ENCODE measurements at regions not wholly inside any gene's neighbourhood (a gene's known extent, or its start where the extent isn't known, plus 50 kb on each side); places are given as distances from the start of the nearest gene placed in this dataset.

DNA sequence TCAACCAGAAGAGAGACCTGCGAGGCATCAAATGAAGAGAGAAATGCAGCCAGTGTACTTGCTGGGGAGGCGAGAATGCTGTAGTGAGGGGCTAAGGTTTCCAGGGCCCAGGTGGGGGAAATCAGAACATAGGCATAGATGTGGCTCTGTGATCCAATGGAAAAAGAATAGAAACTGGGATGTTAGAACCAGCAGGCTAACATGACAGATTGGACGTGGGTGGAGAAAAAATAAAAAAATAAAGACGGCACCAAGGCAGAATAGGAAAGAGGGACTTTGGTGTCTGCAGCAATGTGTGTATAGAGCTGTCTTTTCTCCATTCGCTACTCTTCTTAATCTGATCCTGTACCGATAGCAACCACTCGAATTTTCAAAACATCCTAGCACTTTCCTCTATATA, 381.0 kb upstream of the NBEA start:
- DNase-seq (ENCODE audit: low spot score): no peak

DNA sequence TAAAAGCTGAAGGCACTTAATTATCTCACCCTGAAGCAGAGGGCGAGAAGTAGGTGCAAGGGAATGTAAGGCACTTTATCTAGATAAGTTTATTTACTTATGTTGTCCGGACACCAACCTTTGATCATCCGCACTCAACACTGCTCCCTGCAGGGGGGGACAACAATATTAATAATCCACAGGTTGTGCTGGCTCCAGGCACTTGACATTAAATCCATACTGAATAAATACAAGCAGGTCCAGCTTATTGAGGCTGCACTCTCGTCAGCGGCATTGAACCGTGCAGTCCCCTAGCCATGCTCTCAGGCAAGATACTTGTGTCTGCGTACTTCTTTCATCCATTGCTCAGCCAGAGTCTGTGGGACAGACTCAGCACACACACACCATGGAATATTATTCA, 374.5 kb upstream of the NBEA start:
- no peak for DNase-seq (ENCODE audit: low spot score)

DNA sequence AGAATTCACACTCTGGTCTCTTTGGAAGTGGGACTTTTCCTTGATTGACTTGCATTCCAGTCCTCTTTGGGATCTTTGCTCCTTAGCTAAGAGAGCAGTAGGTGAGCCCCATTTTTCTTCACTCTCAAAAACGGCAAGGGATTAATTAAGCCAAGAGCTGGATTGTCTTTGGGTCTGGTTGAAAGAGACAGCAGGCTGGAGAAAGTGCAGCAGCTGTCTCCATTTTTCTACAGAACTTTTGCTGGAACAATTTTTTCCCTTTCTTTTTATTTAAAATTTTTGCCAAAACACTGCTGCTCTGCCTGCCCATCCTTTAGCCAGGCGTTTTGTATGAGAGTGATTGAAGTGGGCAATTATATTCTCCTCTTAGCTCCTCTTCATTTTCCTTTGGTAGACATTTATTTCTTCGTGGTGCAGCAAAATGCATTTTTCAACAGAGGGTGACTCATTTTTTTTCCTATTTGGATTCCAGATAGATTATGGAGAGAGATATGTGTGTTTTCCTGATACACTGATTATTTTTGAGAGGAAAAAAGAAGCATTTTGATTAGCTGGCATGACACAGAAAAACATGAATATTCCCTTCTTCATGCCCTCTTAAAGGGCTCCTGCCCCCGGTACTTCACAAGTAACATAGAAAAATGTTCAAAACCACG, 371.2 kb upstream of the NBEA start:
- no peak for DNase-seq (ENCODE audit: low spot score)

DNA sequence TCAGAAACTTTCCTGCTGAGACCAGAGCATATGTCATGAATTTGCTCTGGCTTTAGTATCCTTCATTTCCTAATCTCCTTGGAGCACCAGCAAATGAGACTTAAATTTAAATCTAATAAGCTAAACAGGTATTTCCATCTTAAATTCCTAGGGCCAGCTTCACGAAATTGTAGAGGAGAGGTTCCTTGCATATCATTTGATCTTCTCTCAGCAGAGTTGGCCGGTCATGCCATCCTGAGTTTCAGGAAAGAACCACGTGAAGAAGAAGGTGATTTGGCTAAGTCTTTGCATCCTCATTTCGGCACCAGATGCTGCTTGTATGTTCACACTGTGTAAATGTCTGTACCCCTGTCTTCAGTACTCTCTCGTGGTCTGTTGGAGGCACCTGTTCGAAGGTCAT, 370.4 kb upstream of the NBEA start:
- no peak for DNase-seq (ENCODE audit: low spot score)

DNA sequence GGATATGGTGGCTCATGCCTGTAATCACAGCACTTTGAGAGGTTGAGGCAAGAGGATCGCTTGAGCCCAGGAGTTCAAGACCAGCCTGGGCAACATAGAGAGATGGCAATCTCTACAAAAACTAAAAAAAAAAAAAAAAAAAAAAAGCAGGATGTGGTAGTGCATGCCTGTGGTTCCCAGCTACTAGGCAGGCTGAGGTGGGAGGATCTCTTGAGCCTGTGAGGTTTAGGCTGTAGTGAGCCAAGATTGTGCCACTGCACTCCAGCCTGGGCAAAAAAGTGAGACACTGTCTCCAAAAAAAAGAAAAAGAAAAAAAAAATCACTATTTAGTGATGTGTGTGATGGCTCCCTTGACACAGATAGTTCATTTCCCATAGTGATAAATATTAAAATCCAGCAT, 365.0 kb upstream of the NBEA start:
- no peak for DNase-seq (ENCODE audit: low spot score)

DNA sequence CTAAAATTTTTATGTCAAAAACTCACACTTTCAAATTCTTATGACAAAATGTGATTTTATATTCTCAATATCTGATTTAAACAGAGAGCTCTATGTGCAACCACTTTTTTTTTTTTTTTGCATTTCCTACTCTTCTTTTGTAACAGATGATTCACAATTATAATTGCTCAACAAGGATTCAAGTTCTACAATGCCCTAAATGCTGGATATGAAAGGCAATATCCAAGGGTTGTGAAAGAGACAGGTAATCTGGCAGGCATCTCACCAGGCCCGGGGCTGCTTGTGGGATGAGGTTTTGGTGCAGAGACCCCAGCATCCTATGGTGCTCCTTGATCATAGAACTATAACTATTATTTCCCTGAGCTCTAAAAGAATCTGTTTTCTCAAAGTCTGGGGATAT, 363.6 kb upstream of the NBEA start:
- DNase-seq (ENCODE audit: low spot score): no peak

DNA sequence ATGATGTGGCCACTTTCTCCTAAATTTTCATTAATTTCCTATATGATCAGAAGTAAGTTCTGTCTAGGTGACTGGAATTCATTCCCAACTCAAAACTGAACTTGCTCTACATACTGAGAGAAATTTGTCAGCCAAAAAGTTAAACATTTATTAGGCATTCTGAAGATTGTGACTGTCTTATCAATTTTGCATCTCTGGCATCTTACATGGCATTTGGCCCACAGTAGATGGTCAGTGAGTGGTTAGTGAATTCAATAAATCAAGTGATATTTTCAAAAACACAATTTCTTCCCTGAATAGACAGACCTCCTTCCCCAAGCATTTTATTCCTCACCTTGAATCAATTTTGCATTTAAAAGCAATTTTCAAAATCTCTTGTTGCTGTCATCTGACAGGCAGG, 363.2 kb upstream of the NBEA start:
- DNase-seq (ENCODE audit: low spot score): no peak

DNA sequence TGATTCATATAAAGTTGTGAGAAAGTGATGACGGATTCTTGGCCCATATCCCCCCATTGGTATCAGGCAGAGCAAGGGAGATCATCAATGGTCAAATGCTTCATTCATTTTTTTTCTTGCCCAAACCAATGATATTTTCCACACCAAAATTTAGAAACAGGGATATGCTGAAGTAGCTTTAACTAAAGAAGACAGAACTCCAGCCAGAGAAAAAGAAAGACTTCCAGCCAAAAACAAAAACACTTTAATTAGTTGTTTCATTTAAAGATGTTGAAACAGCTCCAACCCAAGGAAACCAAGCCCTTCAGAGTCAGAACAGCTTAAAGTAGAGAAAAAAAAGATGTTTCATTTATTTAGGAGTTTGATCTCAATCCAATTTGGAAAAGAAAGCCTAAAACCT, 358.9 kb upstream of the NBEA start:
- DNase-seq (ENCODE audit: low spot score): no peak

DNA sequence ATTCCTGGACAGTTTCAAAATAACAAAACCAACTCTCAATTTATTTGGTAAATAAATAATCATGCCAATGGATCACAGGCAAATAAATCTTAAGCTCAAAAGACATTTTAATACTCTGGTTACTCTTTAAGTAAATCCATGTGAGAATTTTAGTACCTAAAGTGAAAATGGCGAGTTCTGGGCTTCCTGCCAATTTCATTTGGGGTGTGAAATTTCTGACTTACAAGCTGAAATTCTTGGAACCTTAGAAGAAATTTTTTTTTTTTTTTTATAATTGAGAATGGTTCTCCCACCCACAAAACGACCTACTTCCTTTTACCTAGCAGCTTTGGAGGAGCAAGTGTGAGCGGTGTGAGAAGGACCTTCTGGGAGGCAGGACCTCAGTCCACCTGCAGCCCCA, 354.5 kb upstream of the NBEA start:
- no peak for DNase-seq (ENCODE audit: low spot score)

DNA sequence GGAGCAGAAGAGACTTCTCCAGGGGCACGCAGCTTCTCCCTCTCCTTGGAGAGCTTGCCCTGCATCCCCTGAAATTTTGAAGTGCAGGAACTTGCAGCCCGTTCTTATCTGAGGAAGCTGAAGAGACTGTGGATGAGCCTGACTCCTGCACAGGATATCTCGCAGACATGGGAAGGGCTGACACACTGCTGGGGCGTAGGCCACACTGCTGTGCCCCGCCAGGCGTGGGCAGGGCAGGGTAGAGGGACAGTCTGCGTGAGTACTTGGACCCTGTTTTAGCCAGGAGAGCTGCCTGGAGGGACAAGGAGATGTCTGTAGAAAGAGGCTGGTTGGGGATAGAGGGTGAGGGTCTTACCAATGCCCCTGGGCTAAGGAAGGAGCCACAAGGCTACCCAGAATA, 353.7 kb upstream of the NBEA start:
- no peak for DNase-seq (ENCODE audit: low spot score)

DNA sequence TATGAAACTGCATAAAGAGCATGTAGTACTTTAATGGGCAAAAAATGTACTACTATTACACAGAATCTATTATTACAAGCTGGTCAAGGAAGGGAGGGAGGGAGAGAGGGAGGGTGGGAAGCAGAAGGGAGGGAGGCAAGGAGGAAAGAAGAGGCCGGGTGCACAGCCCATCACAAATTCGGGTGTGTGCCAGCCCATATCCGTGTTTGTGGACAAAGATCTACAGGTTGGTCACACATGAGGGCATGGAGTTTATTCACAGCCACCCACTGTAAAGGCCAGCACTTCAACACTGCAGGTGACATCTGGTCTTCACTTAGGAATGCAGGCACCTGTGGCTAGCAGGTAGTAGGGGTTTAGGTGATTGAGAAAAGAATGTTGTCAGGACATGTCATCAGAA, 352.5 kb upstream of the NBEA start:
- DNase-seq (ENCODE audit: low spot score): no peak

DNA sequence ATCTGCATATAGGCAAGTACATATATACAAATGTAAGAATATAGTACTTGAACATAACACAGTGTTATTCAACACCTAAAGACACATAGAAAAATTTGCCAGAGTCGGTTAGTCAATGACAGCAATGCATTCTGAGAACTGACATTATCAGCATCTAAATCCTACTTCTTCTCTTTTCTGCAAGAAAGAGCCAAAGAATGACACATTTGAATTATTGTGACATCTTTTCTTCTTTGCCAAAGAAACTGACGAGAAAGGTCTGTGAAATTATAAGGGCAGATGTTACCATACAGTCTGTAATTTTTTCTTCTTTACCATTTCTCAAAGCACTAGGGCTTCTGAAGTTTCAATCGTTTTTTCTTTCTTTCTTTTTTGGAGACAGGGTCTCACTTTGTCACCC, 350.9 kb upstream of the NBEA start:
- no peak for DNase-seq (ENCODE audit: low spot score)

DNA sequence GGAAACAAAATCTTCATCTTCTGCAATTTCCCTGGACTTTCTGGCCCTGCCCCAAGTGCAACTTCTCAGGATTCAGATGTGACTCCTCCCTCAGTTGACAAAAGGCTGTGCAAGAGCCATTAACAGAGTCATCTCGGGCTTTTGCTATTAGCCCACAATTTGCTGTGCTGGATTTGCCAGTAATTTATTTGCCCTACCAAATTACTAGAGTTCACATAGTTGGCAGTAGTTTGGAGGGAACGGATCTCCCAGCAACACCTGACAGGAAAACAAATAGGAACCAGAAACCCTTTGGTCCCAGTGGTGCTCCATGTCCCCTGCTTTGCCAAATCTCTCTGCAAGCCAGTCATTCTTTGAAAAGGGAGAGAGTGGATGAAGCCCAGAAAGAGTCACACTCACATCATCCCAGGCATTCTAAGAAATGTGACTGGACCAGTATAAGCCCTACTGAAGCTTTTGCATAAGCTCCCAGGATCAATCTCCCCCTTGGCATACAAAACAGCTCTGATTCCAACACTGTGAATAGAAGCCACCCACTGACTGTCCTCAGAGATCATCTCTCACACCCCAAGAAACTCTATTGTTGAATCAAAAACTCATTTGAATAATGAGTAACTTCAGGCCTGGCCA, 350.1 kb upstream of the NBEA start:
- no peak for DNase-seq (ENCODE audit: low spot score)

DNA sequence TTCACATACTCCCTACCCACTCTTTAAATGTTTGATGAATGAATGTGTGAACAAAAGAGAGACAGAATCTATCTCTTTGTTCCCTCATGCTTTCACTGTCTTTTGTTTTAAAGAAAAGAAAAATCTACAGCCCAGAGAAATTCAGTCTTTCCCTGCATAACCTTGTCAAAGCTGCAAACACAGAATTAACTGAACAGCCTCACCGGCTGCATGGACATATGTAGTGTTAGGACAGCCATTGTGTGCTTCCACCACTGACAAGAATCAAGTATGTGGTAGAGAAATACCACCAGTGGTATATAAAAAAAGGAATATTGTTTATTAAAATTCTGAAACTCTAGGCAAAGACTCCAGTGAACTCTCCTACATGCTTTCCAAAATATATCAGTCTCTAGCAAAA, 348.4 kb upstream of the NBEA start:
- no peak for DNase-seq (ENCODE audit: low spot score)

DNA sequence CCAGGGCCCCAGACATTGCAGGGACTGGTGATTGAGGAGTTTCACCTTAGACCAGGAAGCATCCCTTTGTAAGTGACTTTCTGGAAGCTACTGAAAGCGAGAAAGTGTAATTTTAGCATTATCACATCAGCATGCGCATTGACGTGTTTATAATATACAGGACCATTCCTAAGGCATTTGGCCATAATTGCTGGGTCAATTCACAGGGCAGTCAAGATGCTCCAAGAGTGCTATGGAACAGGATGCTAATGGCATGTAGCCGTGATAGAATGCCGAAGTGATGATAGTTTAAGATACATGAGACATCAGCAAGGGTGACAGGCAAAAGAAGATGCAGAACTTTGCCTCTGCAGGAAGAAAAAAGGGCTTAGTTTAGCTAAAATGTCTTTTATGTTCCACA, 347.6 kb upstream of the NBEA start:
- no peak for DNase-seq (ENCODE audit: low spot score)

DNA sequence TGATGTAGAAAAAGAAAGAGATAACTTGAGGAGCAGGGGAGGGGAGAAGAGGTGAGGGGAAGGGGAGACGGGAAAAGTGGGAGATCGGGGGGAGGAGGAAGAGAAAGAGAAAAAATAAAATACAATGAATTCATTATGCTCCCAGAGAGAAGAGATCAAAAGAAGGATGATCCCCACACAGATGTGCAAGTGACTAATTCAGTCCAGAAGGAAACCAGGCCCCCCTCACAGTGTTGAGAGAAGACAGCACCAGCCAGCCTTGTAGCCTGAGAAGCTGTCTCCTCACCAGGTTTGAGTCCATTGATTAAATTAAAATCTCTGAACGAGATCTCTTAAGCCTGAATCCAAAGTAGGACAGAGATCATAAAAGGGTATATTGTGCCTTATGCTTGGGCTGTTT, 333.7 kb upstream of the NBEA start:
- DNase-seq (ENCODE audit: low spot score): no peak

DNA sequence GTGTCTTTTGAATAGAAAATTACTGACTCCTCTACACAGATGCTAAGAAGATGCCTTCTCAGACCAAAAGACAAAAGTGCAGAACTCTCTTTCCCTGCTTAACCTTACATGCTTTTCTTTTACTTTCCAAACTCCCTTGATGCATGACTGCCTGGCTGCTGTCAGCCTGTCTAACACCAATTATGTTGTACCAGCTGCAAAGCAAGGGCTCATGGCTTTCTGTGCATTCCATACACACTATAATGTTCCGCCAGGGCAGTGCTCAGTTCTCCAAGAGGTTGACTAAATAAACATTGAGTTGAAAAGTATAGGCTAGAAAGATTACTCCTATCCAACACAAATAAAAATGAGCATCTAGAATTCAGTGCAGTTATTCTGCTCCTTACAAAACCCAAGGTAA, 330.4 kb upstream of the NBEA start:
- no peak for DNase-seq (ENCODE audit: low spot score)

DNA sequence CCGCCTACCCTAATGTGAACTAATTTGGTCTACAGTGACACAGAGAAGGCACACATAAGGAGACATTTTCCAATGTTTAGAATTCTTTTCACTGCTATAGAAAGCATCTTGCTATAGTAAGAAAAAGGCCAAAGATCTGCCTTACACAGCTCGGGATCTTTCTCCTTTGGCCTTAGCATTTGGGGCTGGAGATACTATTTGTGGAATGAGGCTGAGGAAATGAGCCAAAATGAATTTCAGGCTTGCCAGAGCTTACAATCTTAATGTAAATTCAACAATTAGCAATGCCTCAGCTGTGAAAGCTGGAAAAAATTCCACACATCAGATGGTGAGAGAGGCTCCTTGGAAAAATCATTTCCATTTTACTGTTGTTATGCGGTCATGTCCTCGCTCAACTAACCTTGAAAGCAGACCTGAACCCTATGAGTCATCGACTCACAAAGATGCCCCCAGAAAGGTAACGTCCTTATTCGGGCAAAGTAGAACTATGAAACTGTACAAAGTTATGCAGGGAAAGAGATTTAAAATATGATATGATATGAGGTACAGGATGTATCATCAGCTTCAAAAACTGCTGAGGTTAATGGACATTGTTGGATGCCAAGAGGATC, 324.5 kb upstream of the NBEA start:
- no peak for DNase-seq (ENCODE audit: low spot score)

DNA sequence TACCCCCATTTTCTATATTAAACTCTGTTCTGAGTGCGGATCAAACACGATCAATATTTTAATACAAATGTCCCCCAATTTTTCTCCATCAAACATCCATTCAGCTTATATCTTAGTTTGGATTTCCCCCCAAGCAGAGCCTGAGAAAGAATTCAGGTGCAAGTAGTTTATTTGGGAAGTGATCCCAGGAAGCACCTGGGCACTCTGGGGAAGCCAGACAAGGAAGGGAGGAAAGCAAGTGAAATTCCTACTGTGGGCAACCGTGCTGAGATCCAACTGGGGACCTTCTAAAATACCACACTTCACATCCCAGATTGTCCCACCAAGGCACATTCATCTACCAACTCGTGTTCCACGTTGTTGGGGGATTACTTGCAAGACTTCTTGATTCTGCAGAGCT, 323.4 kb upstream of the NBEA start:
- no peak for DNase-seq (ENCODE audit: low spot score)

DNA sequence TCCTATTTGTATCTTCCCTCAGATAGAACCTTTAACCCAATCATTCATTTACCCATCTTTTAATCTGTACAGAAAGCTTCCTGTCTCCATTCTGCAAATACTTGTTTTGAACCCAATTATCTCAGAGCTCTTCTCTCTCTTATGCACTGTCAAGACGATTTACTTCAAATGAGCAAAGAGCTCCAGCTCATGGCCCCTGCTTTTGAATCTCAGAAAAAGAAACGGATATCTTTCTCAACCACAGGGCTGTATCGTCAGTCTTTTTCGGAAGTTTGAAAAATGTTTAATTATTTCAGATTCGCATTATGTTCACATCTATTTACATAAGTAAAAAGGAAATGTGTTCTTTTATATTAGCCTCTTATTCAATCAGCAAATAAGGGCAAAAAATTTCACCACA, 322.7 kb upstream of the NBEA start:
- DNase-seq (ENCODE audit: low spot score): no peak

DNA sequence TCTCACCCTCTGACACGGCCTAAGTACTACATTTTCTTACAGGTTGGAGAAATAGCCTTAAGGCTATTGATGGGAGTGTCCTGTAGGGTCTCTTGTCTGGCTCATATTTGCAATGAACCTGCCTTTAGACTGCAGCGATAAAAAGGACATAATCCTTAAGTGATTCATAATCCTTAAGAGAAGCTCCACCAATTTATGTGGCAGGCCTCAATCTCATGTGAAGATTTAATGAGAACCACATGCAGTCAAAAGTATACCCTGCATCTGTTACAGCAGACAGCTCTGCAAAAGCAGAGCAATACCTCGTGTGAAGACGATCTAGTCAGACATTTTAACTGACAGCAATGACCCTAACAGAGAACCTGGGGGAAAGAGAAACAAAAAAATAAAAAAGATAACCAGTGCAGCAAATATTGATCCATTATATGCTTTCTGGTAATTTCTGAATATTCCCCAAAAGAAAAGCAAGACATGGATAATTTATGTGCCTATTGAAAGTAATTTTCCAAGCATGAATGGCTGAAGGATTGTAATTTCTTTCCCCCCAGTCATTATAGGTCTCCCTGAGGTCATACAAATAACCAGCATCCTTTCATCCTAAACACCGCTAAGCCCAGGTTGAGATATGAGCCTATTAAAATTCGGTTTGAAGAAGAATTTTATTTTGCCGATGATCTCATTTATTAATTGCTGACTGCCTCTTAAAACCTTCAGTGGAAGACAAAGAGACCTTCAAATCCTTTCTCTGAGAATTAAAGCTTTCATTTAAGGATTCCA, 321.8 kb upstream of the NBEA start:
- DNase-seq (ENCODE audit: low spot score): no peak

DNA sequence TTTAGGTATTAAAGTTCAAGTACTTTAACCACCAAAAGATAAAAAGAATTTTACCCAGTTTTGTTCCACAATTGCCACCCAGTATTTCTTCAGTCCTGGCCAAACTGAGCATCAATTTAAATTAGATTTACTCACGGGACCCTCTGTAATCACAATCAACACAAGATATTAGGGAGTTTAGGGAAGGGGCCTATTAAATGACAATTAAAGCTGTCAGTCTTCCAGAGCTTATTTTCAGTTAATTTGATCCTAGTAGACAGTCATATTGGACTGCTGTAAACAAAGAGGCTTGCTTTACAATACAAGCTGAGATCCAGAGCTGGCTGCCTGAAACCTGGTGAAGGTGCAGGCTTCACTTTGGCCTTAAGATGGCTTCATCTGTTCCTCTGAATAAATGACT, 321.2 kb upstream of the NBEA start:
- no peak for DNase-seq (ENCODE audit: low spot score)

DNA sequence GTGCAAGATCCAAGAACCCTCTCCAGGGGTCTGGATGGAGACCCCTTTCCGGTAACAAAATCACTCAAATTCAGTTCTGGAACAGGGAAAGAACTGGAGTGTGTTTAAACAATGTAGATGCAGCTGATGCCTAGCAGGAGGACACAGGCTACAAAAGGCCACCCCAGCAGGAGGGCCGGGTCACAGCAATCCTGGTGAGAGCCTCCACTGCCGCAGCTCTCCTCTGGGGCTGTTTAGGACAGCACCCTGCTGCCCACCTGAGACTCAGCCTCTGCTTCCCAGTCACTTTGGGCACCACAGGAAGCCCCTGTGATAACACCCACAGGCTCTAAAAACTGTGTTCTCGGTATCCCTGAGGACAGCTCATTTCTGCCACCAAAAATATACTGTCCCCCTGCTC, 318.7 kb upstream of the NBEA start:
- no peak for DNase-seq (ENCODE audit: low spot score)

Data from CD4-positive, alpha-beta T cell treated with Interleukin-6 at 100 ng/mL for 8 hours (primary cell).